OCI-LY7 (cell line): ENCODE measurements at regions not wholly inside any gene's neighbourhood (a gene's known extent, or its start where the extent isn't known, plus 50 kb on each side); places are given as distances from the start of the nearest gene placed in this dataset.

Experiments
- BruUV-seq: library from RNA; stranded (reverse); fragments of 400-500 nt; replicated peaks from 2 replicates; lab custom pipeline; 2021; lab: Mats Ljungman, UMichigan
- CTCF ChIA-PET: fragments of 300-600 bp; sonication (Branson Sonifier 250); formaldehyde crosslinking; loops from one replicate; lab custom pipeline; 2022; ENCODE audit warnings: antibody characterized with exemption; ENCODE audit not compliant: unreplicated experiment; lab: Charles Lee
- POLR2A ChIA-PET: fragments of 300-600 bp; sonication (Branson Sonifier 250); formaldehyde crosslinking; loops from one replicate; lab custom pipeline; 2022; ENCODE audit warnings: antibody characterized with exemption; lab: Charles Lee
- DNase-seq: peaks from one replicate; pipeline ENCODE4 v3.0.0-alpha.2; 2015; ENCODE audit warnings: low spot score
- H2AFZ ChIP-seq: fragments of 200-600 bp; sonication (generic), shearing (Covaris generic); 2 replicates; pipeline ENCODE4 v1.6.1; 2014; ENCODE audit warnings: mild to moderate bottlenecking, antibody characterized with exemption, low read length, moderate library complexity
- H3K27ac ChIP-seq: fragments of 200-600 bp; sonication (generic); 2 replicates; pipeline ENCODE4 v1.5.1; 2014; ENCODE audit warnings: mixed run types, low read depth, mild to moderate bottlenecking, moderate library complexity, low read length, inconsistent platforms; ENCODE audit not compliant: poor library complexity, severe bottlenecking
- H3K36me3 ChIP-seq: fragments of 200-600 bp; sonication (generic); 2 replicates; pipeline ENCODE4 v1.6.1; 2014; ENCODE audit warnings: mild to moderate bottlenecking, antibody characterized with exemption, low read length, moderate library complexity, mixed read lengths; ENCODE audit not compliant: insufficient read depth
- H3K4me1 ChIP-seq: fragments of 200-600 bp; sonication (generic); 2 replicates; pipeline ENCODE4 v1.5.1; 2014; ENCODE audit warnings: mild to moderate bottlenecking, low read length; ENCODE audit not compliant: insufficient read depth, poor library complexity, severe bottlenecking
- H3K4me2 ChIP-seq: fragments of 200-600 bp; sonication (generic); 2 replicates; pipeline ENCODE4 v1.6.1; 2014; ENCODE audit warnings: mild to moderate bottlenecking, low read length
- H3K4me3 ChIP-seq: fragments of 200-600 bp; sonication (generic); 2 replicates; pipeline ENCODE4 v1.5.1; 2014; ENCODE audit warnings: mild to moderate bottlenecking, low read depth, low read length; ENCODE audit not compliant: poor library complexity, severe bottlenecking
- H3K79me2 ChIP-seq: fragments of 200-600 bp; sonication (generic); 2 replicates; pipeline ENCODE4 v1.6.1; 2016; ENCODE audit warnings: low read depth, mild to moderate bottlenecking, low read length, moderate library complexity, mixed read lengths; ENCODE audit not compliant: insufficient read depth
- H3K9me2 ChIP-seq: fragments of 200-600 bp; sonication (generic); 2 replicates; pipeline ENCODE4 v1.6.1; 2016; ENCODE audit warnings: mild to moderate bottlenecking, low read length, mixed read lengths; ENCODE audit not compliant: insufficient read depth
- H3K9me3 ChIP-seq: fragments of 200-600 bp; sonication (generic); 2 replicates; pipeline ENCODE4 v1.6.1; 2014; ENCODE audit warnings: mild to moderate bottlenecking, mixed run types, low read length, mixed read lengths
- H4K20me1 ChIP-seq: fragments of 200-600 bp; sonication (generic); 2 replicates; pipeline ENCODE4 v1.6.1; 2014; ENCODE audit warnings: mild to moderate bottlenecking, antibody characterized with exemption, low read length, moderate library complexity, mixed read lengths; ENCODE audit not compliant: insufficient read depth
- EZH2phosphoT487 ChIP-seq: fragments of 200-600 bp; sonication (generic); IDR thresholded peaks from 2 replicates; pipeline ENCODE4 v1.6.1; 2018; ENCODE audit warnings: low read depth, borderline replicate concordance, mild to moderate bottlenecking, mixed run types, antibody characterized with exemption, low read length, moderate library complexity, mixed read lengths
- intact Hi-C: fragments of 100-400 bp; cut with micrococcal nuclease; formaldehyde crosslinking; loops from one replicate; pipeline ENCODE4 v1.10.0; 2022; ENCODE audit not compliant: unreplicated experiment
- TF ChIP-seq, protein P1 (sequence below): fragments of 200-600 bp; sonication (generic); conservative IDR thresholded peaks from 2 replicates; pipeline ENCODE4 v1.5.1; 2014; ENCODE audit warnings: mild to moderate bottlenecking, antibody characterized with exemption, low read length, moderate library complexity, mixed read lengths

DNA sequence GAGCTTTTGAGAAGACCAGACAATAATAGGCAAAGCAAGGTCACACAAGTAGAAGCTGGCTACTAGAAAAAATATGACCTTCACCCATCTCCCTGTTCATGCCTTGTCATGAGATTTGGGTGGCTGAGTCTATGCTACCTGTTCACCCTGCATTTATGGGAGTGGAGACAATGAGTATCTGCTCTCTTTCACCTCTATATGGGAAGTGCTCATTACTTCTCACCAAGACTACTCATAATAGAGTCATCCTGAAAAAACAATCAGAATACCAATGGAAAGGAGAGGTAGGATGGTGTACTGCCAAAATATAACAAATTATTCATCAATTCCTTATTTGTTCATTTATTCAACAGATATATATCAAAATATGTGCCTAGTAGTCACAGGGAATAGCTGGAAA lies 921.8 kb upstream of the INTU start:
- Histone ChIP-seq H2AFZ (no peak overlapping the region), H3K4me3 (no peak overlapping the region), H3K9me3 (no peaks in the 10 kb centered on the region), H3K79me2 (no peaks in the 10 kb centered on the region), H3K4me1 (no peaks in the 10 kb centered on the region), H3K27ac (no peak overlapping the region), H3K36me3 (no peaks in the 10 kb centered on the region), H3K4me2 (no peak overlapping the region), H3K9me2 (no peaks in the 10 kb centered on the region), H4K20me1 (no peaks in the 10 kb centered on the region)
- no peak for DNase-seq
- no TSS peak for BruUV-seq
- intact Hi-C loops: no loop called here
- ChIA-PET POLR2A (interaction anchor here (1.3 kb wide), 1 partner anchor 29 kb away, joined by 4 read pairs; no protein-coding TSS in a partner anchor), CTCF (no interaction called here)
- TF ChIP-seq EZH2phosphoT487: no peak

DNA sequence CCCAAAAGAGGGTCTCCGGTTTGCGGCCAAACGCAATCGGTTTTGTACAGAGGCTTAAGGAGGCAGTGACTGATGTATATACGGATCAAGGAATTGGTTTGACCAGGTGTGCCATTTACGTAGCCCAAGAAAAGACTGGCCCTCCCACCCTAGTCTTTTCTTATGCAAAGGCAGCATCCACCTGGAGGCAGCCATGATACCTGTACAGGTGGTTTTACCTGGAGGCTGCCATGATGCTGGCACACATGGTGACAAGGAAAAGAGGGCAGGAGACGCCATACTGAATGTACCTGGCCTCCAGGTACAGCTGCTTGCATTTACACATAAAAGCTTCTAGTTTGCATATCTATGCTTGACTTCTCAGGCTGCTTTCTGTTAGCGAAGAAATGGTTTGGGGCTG lies 917.7 kb upstream of the INTU start:
- Histone ChIP-seq H2AFZ (no peak overlapping the region), H3K27ac (no peak overlapping the region), H4K20me1 (no peaks in the 10 kb centered on the region), H3K9me3 (no peaks in the 10 kb centered on the region), H3K4me3 (no peak overlapping the region), H3K36me3 (no peaks in the 10 kb centered on the region), H3K9me2 (no peaks in the 10 kb centered on the region), H3K79me2 (no peaks in the 10 kb centered on the region), H3K4me2 (no peak overlapping the region), H3K4me1 (no peaks in the 10 kb centered on the region)
- intact Hi-C loops: no loop called here
- BruUV-seq: no TSS peak
- DNase-seq: no peak
- CTCF ChIA-PET: no interaction called here
- TF ChIP-seq EZH2phosphoT487: no peak
- TF ChIP-seq, protein P1, sequence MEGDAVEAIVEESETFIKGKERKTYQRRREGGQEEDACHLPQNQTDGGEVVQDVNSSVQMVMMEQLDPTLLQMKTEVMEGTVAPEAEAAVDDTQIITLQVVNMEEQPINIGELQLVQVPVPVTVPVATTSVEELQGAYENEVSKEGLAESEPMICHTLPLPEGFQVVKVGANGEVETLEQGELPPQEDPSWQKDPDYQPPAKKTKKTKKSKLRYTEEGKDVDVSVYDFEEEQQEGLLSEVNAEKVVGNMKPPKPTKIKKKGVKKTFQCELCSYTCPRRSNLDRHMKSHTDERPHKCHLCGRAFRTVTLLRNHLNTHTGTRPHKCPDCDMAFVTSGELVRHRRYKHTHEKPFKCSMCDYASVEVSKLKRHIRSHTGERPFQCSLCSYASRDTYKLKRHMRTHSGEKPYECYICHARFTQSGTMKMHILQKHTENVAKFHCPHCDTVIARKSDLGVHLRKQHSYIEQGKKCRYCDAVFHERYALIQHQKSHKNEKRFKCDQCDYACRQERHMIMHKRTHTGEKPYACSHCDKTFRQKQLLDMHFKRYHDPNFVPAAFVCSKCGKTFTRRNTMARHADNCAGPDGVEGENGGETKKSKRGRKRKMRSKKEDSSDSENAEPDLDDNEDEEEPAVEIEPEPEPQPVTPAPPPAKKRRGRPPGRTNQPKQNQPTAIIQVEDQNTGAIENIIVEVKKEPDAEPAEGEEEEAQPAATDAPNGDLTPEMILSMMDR: no peak
- POLR2A ChIA-PET: no interaction called here

DNA sequence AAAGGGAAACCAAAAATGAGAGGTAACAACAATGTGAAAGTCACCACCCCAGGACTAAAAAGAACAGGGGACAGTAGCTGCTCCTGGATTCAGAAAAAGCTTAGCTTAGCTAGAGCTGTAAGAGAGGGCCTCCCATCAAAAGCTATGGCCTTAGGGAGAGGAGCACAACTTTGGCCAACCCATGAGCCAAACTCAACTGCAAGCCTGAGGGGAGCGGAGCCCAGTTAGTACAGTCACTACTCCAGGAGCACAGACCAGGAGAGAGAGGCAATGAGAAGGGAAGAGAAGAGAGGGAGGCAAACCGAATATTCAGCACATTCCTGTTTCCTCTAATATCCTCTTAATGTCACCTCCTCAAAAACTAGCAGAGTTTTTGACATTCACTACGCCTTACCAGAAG lies 917.1 kb upstream of the INTU start:
- Histone ChIP-seq H3K4me1 (no peaks in the 10 kb centered on the region), H2AFZ (no peak overlapping the region), H3K9me3 (no peaks in the 10 kb centered on the region), H3K79me2 (no peaks in the 10 kb centered on the region), H3K27ac (no peak overlapping the region), H3K4me2 (no peak overlapping the region), H3K4me3 (no peak overlapping the region), H3K9me2 (no peaks in the 10 kb centered on the region), H3K36me3 (no peaks in the 10 kb centered on the region), H4K20me1 (no peaks in the 10 kb centered on the region)
- BruUV-seq: no TSS peak
- intact Hi-C loops: no loop called here
- CTCF ChIA-PET: no interaction called here
- POLR2A ChIA-PET: no interaction called here
- DNase-seq: no peak
- TF ChIP-seq EZH2phosphoT487: no peak

DNA sequence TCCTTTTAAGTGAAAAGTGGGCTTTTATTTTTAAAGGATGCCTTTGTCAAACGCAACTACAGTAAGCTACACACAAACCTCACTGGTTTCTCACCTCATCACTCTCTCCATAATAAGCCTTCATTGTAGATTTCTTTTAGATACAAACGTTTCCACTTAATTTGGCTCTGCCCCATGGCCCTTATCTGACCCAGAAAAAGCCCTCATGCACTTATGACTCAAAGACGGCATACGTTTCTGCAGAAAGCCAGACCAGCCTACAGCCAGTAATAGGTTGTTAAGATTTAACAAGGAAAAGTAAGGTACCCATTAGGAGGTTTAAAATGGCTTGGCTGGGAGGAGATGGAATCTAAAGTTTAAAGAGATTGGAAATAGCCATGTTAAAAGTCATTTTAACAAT lies 914.6 kb upstream of the INTU start:
- Histone ChIP-seq H2AFZ (no peak overlapping the region), H3K4me2 (no peak overlapping the region), H4K20me1 (no peaks in the 10 kb centered on the region), H3K36me3 (no peaks in the 10 kb centered on the region), H3K79me2 (no peaks in the 10 kb centered on the region), H3K4me1 (no peaks in the 10 kb centered on the region), H3K27ac (no peak overlapping the region), H3K4me3 (no peak overlapping the region), H3K9me2 (no peaks in the 10 kb centered on the region), H3K9me3 (no peaks in the 10 kb centered on the region)
- CTCF ChIA-PET: no interaction called here
- TF ChIP-seq, protein P1: no peak
- no peak for TF ChIP-seq EZH2phosphoT487
- intact Hi-C loops: no loop called here
- POLR2A ChIA-PET: no interaction called here
- no peak for DNase-seq
- BruUV-seq: no TSS peak
